ENCODE measurements at regions not wholly inside any gene's neighbourhood (a gene's known extent, or its start where the extent isn't known, plus 50 kb on each side); places are given as distances from the start of the nearest gene placed in this dataset.
"Not testable (repeated sequence)": the region's sequence is repeated elsewhere in the genome, so short reads cannot be mapped to it uniquely, and the experiment has no call there.

- TF ChIP-seq, protein P1, sequence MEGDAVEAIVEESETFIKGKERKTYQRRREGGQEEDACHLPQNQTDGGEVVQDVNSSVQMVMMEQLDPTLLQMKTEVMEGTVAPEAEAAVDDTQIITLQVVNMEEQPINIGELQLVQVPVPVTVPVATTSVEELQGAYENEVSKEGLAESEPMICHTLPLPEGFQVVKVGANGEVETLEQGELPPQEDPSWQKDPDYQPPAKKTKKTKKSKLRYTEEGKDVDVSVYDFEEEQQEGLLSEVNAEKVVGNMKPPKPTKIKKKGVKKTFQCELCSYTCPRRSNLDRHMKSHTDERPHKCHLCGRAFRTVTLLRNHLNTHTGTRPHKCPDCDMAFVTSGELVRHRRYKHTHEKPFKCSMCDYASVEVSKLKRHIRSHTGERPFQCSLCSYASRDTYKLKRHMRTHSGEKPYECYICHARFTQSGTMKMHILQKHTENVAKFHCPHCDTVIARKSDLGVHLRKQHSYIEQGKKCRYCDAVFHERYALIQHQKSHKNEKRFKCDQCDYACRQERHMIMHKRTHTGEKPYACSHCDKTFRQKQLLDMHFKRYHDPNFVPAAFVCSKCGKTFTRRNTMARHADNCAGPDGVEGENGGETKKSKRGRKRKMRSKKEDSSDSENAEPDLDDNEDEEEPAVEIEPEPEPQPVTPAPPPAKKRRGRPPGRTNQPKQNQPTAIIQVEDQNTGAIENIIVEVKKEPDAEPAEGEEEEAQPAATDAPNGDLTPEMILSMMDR (conservative IDR thresholded peaks at IDR 0.05): peak; percentile 77
- H3K27ac Mint-ChIP-seq (ENCODE audit: unreplicated experiment): no peak overlapping the region
- H3K36me3 Mint-ChIP-seq (ENCODE audit: low read depth): no peaks in the 10 kb centered on the region
- no peaks in the 10 kb centered on the region for H3K27me3 Mint-ChIP-seq (ENCODE audit: low read depth)
- no peak for DNase-seq (ENCODE audit: low read depth, low spot score)
- H3K9me3 Mint-ChIP-seq: peaks cover 5% of the 10 kb centered on the region
- peaks cover 10% of the 10 kb centered on the region for H3K4me1 Mint-ChIP-seq
- no peak overlapping the region for H3K4me3 Mint-ChIP-seq
Observed at GRCh38 chr5:44952376-44952775, 143.6 kb downstream of the MRPS30 start.

- no peak for DNase-seq (ENCODE audit: low read depth, low spot score)
- Mint-ChIP-seq H3K4me3 (no peak overlapping the region), H3K9me3 (peaks cover 5% of the 10 kb centered on the region), H3K36me3 (ENCODE audit: low read depth) (no peaks in the 10 kb centered on the region), H3K27me3 (ENCODE audit: low read depth) (no peaks in the 10 kb centered on the region), H3K27ac (ENCODE audit: unreplicated experiment) (no peak overlapping the region), H3K4me1 (peaks cover 10% of the 10 kb centered on the region)
- TF ChIP-seq, protein P1 (conservative IDR thresholded peaks at IDR 0.05): no peak
Observed at GRCh38 chr5:44953078-44953477, 144.3 kb downstream of the MRPS30 start.

DNA sequence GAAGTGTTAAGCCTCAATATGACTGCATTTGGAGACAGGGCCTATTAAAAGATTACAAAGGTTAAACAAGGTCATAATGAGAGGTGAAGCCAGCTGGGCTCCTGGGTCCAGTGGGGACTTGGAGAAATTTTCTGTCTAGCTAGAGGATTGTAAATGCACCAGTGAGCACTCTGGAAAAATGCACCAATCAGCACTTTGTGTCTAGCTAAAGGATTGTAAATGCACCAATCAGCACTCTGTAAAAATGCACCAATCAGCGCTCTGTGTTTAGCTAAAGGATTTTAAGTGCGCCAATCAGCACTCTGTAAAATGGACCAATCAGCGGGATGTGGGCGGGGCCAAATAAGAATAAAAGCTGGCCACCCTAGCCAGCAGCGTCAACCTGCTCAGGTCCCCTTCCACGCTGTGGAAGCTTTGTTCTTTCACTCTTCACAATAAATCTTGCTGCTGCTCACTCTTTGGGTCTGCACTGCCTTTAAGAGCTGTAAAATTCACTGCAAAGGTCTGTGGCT is 150.3 kb downstream of the MRPS30 start:
- not testable (repeated sequence) for H3K4me1 Mint-ChIP-seq; H3K4me3 Mint-ChIP-seq; H3K36me3 Mint-ChIP-seq (ENCODE audit: low read depth); H3K27me3 Mint-ChIP-seq (ENCODE audit: low read depth); H3K9me3 Mint-ChIP-seq; H3K27ac Mint-ChIP-seq (ENCODE audit: unreplicated experiment); DNase-seq (ENCODE audit: low read depth, low spot score)

- TF ChIP-seq, protein P1 (conservative IDR thresholded peaks at IDR 0.05): no peak
- no peak overlapping the region for H3K27ac Mint-ChIP-seq (ENCODE audit: unreplicated experiment)
- H3K9me3 Mint-ChIP-seq: peaks cover 5% of the 10 kb centered on the region
- no peaks in the 10 kb centered on the region for H3K4me1 Mint-ChIP-seq
- no peaks in the 10 kb centered on the region for H3K27me3 Mint-ChIP-seq (ENCODE audit: low read depth)
- H3K4me3 Mint-ChIP-seq: no peak overlapping the region
- no peak for DNase-seq (ENCODE audit: low read depth, low spot score)
- H3K36me3 Mint-ChIP-seq (ENCODE audit: low read depth): no peaks in the 10 kb centered on the region
Observed at GRCh38 chr5:44969825-44970224, 161.1 kb downstream of the MRPS30 start.

DNA sequence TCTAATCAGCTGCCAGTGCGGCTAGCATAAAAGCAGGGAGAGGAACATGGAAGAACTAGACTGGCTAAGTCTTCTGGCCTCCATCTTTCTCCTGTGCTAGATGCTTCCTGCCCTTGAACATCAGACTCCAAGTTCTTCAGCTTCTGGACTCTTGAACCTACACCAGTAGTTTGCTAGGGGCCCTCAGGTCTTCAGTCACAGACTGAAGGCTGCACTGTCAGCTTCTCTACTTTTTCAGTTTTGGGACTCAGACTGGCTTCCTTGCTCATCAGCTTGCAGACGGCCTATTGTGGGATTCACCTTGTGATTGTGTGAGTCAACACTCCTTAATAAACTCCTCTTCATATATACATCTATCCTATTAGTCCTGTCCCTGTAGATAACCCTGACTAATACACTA is 162.2 kb downstream of the MRPS30 start:
- H3K9me3 Mint-ChIP-seq; H3K4me3 Mint-ChIP-seq; H3K27me3 Mint-ChIP-seq (ENCODE audit: low read depth); DNase-seq (ENCODE audit: low read depth, low spot score); H3K36me3 Mint-ChIP-seq (ENCODE audit: low read depth); H3K27ac Mint-ChIP-seq (ENCODE audit: unreplicated experiment); H3K4me1 Mint-ChIP-seq: not testable (repeated sequence)

DNA sequence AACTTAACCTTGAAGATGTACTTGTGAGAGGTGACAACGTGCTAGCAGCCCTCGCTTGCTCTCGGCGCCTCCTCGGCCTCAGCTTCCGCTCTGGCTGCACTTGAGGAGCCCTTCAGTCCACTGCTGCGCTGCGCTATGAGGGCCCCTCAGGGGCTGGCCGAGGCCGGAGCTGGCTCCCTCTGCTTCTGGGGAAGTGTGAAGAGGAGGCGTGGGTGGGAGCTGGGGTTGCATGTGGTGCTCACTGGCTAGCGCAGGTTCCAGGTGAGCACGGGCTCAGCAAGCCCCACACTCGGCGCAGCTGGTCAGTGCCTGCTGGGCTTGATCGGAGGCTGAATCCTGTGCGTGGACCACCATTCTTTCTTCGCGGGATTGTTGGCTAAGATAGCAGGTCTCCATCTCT is 166.1 kb downstream of the MRPS30 start:
- Mint-ChIP-seq H3K4me1 (no peaks in the 10 kb centered on the region), H3K27me3 (ENCODE audit: low read depth) (no peaks in the 10 kb centered on the region), H3K9me3 (peaks cover 9% of the 10 kb centered on the region), H3K36me3 (ENCODE audit: low read depth) (peaks cover 3% of the 10 kb centered on the region), H3K27ac (ENCODE audit: unreplicated experiment) (no peak overlapping the region), H3K4me3 (no peak overlapping the region)
- TF ChIP-seq, protein P1 (conservative IDR thresholded peaks at IDR 0.05): no peak
- no peak for DNase-seq (ENCODE audit: low read depth, low spot score)

GRCh38 chr5:44981708-44982107 is 173.0 kb downstream of the MRPS30 start:
- peaks cover 17% of the 10 kb centered on the region for H3K9me3 Mint-ChIP-seq
- H3K4me1 Mint-ChIP-seq: no peaks in the 10 kb centered on the region
- no peaks in the 10 kb centered on the region for H3K27me3 Mint-ChIP-seq (ENCODE audit: low read depth)
- H3K27ac Mint-ChIP-seq (ENCODE audit: unreplicated experiment): no peak overlapping the region
- peaks cover 17% of the 10 kb centered on the region for H3K36me3 Mint-ChIP-seq (ENCODE audit: low read depth)
- DNase-seq (ENCODE audit: low read depth, low spot score): no peak
- H3K4me3 Mint-ChIP-seq: no peak overlapping the region
- TF ChIP-seq, protein P1 (conservative IDR thresholded peaks at IDR 0.05): no peak
